ENCODE measurements at regions not wholly inside any gene's neighbourhood (a gene's known extent, or its start where the extent isn't known, plus 50 kb on each side); places are given as distances from the start of the nearest gene placed in this dataset.

GRCh38 chr6:169989594-169989993, 238.2 kb downstream of the ERMARD start:
- DNase-seq: no peak

- no peak for DNase-seq
Measured at GRCh38 chr6:169988769-169989550, 237.5 kb downstream of the ERMARD start.

- no peak for DNase-seq
Measured at GRCh38 chr6:169986848-169987498, 235.6 kb downstream of the ERMARD start.

- DNase-seq: no peak
Measured at GRCh38 chr6:169986171-169986847, 234.9 kb downstream of the ERMARD start.

GRCh38 chr6:169985121-169986015, 233.9 kb downstream of the ERMARD start:
- no peak for DNase-seq

GRCh38 chr6:169984181-169985120, 233.0 kb downstream of the ERMARD start:
- no peak for DNase-seq

GRCh38 chr6:169983651-169984050, 232.2 kb downstream of the ERMARD start:
- no peak for DNase-seq

GRCh38 chr6:169982461-169983386, 231.3 kb downstream of the ERMARD start:
- no peak for DNase-seq

GRCh38 chr6:169981969-169982368, 230.5 kb downstream of the ERMARD start:
- DNase-seq: no peak

GRCh38 chr6:169981568-169981967, 230.1 kb downstream of the ERMARD start:
- DNase-seq: no peak

GRCh38 chr6:169980826-169981450, 229.5 kb downstream of the ERMARD start:
- DNase-seq: no peak

GRCh38 chr6:169979873-169980432, 228.5 kb downstream of the ERMARD start:
- DNase-seq: no peak

GRCh38 chr6:169978615-169979161, 227.3 kb downstream of the ERMARD start:
- DNase-seq: no peak

- no peak for DNase-seq
Measured at GRCh38 chr6:169977434-169978265, 226.2 kb downstream of the ERMARD start.

- no peak for DNase-seq
Measured at GRCh38 chr6:169976301-169977081, 225.1 kb downstream of the ERMARD start.

- DNase-seq: no peak
Measured at GRCh38 chr6:169975701-169976100, 224.3 kb downstream of the ERMARD start.

- DNase-seq: no peak
Measured at GRCh38 chr6:169975286-169975685, 223.9 kb downstream of the ERMARD start.

Measured in suppressor macrophage (primary cell).